Prostate gland (tissue), 1 donor: ENCODE measurements at regions not wholly inside any gene's neighbourhood (a gene's known extent, or its start where the extent isn't known, plus 50 kb on each side); places are given as distances from the start of the nearest gene placed in this dataset.
"Not testable (repeated sequence)": the region's sequence is repeated elsewhere in the genome, so short reads cannot be mapped to it uniquely, and the experiment has no call there.

Experiments used
- POLR2A ChIP-seq: fragments of 450-650 bp; IDR thresholded peaks from one replicate; pipeline ENCODE4 v1.6.1; 2016; ENCODE audit warnings: antibody characterized with exemption, mild to moderate bottlenecking
- POLR2AphosphoS5 ChIP-seq: sonication (generic); formaldehyde crosslinking; IDR thresholded peaks from one replicate; pipeline ENCODE4 v1.6.1; 2017; ENCODE audit warnings: antibody characterized with exemption

DNA sequence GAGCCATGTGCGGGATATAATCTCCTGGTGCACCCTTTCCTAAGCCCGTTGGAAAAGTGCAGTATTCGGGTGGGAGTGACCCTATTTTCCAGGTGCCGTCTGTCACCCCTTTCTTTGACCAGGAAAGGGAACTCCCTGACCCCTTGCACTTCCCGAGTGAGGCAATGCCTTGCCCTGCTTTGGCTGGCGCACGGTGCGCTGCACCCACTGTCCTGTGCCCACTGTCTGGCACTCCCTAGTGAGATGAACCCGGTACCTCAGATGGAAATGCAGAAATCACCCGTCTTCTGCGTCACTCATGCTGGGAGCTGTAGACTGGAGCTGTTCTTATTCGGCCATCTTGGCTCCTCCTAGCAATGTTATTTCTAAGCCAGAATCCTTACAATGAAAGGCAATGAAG lies 121.1 kb downstream of the TAF11L14 start:
- TF ChIP-seq POLR2A, POLR2AphosphoS5: not testable (repeated sequence)
